HG03460 (cell line): ENCODE measurements at regions not wholly inside any gene's neighbourhood (a gene's known extent, or its start where the extent isn't known, plus 50 kb on each side); places are given as distances from the start of the nearest gene placed in this dataset.
"Not testable (repeated sequence)": the region's sequence is repeated elsewhere in the genome, so short reads cannot be mapped to it uniquely, and the experiment has no call there.

Experiments
- ATAC-seq: cut with Tn5 transposase; IDR thresholded peaks from one replicate; pipeline ENCODE4 v1.9.1; 2021; ENCODE audit not compliant: unreplicated experiment

DNA sequence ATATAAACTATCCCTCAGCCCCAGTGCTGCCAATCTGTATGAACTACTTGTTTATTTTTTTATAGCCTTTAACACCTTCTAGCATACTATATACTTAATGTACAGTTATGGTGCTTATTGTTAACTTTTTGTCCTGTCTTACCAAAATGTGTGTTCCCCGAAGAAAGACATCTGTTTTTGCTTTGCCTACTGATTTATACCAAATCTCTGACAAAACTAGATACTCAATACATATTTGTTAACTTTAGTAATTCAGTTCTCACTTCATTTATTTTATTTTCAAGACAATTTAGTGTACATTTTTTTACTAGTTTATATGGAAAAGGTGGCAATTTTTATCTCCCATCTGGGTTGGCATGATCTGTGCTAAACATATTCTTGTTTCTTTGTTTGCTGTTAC, 824.3 kb upstream of the ATXN8OS start:
- ATAC-seq: no peak

DNA sequence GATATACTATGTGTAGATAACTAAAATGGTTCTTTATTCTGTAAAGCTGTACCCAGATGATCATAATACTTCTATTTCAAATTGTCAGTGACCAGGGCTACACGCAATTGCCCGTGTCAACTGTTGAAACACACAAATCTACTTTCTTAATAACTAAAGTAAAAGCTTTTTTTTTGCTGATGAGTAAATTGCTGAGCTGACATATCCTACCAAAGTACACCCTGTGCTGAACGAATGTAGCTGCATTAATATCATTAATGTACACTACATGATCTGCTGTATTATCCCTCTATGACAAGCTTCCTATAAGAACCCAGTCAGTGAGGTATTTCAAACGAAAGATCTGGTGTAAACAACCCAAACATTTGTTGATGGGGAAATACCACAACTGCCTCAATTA, 827.2 kb upstream of the ATXN8OS start:
- no peak for ATAC-seq

DNA sequence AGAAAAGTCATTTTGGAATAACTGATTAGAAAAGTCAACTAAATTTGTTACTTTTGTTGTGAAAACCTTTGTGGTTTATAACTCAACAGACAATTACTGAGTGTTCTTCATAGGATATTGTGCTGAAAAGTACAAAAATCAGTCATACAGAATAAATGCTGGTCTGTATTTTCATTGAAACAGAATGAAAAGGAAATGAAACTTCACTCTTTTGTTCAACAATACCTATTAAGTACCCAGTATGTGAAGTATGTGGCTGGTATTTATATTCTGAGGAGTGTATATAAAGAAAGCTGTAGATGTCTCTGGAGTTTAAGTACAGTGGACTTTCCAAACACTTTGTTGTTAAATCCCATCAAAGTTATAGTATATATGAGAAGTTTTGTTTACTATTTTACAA, 828.4 kb upstream of the ATXN8OS start:
- ATAC-seq: no peak

DNA sequence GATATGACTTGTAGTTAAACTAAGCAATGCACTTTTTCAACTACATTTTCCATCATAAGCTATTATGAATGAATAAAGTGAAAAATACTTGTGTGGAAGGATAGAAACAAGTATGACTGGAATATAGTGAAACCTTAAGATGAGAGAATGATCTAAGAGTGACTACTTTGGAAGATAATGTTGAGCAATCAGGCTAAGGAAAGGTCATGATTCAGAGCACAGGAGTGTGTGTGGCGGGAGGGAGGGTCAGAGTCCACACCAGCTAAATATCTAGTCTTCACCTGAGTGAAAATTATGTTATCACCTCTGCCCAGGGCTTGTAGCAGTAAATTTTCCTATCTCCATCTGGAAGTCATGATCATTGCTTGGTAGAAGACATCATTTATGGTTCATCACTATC, 833.4 kb upstream of the ATXN8OS start:
- no peak for ATAC-seq

DNA sequence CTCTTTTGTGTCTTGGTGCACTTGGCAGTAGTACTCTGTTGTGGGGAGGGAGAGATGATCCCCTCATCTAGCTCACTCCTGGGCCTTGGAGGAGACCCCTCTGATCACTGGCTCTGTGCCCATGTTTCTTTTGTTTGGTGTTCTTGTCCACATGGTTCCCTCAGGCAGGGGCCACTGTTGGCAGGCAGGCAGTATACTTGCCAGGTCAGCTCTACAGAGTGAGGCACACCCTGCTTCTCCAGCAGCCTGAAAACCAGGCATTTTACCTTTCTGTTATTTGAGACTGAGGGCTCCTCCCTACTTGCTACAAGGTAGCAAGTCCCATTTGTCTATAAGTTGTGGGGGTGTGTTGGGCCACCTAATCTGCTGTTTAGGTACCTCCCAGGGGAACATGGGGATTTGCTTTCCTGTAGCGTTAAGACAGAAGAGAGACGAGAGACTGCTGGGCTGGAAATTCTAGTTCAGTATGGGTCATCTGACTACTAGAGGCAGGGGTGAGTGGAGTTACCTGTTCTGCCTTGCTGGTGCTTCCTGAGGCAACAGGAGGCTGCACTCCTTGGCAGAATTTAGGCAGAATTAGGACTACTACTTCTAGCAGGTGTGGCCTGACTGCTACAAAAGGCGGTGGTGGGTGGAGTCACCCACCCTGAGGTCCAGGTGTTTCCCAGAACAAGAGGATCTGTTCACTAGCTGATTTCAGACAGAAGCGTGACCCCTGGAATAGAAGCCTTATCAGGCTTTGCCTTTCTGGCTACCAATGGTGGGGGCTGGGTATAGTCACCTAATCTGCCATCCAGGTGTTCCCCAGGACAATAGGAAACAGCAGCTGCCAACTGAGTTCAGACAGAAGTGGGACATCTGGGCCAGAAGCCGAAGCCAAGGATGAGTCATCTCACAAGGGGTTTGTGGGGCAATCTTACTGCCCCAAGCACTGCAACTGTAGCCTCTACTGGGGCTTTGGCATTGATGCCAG, 843.0 kb upstream of the ATXN8OS start:
- ATAC-seq: no peak

DNA sequence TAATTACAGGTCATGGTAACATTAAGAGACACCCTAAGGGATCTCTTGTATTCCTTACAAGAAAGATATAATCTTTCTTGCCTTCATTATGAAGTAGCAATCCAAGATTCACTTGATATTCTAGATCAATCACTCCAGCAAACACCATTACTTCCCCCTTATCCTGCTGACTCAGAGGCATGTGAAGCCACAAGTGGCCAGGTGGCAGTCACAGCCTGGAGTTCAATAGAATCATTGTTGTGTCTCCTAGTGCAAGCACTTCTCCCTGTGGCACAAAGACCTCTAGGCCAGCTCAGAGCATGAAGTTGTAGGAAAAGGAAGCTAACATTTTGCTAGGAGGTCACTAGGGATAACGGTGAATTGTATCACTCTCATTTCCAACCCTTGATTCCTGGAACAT, 864.3 kb upstream of the ATXN8OS start:
- no peak for ATAC-seq

DNA sequence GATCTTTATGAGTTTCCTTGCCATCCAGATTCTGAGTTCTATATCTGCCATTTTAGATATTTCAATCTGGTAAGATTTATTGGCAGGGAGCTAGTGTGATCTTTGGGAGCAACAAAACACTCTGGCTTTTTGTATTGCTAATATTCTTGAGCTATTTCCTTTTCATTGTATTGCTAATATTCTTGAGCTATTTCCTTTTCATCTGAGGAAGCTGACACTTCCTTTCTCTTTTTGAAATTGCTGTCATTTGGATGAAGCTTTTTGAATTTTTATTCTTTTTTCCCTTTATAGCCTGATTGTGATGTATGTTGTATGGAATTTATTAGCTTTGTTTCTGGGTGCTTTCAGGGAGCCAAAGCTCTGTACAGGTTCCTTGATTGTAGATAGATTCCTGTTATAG, 873.5 kb upstream of the ATXN8OS start:
- no peak for ATAC-seq

DNA sequence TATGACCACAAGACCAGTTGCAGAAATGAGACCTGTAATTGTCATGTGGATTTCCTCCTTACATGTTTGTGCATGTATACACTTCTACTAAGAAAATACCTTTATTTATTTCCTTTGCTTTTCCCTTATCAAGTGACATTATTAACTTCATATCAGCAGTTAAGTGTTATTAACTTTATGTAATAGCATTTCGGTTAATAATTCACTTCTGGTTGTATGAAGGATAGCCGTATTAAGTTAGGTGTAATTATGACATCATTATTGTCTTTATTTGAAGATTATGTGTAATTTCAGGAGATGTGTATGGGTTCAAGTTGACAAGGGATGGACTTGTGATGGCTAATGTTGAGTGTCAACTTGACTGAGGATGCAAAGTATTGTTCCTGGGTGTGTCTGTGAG, 881.2 kb upstream of the ATXN8OS start:
- no peak for ATAC-seq

DNA sequence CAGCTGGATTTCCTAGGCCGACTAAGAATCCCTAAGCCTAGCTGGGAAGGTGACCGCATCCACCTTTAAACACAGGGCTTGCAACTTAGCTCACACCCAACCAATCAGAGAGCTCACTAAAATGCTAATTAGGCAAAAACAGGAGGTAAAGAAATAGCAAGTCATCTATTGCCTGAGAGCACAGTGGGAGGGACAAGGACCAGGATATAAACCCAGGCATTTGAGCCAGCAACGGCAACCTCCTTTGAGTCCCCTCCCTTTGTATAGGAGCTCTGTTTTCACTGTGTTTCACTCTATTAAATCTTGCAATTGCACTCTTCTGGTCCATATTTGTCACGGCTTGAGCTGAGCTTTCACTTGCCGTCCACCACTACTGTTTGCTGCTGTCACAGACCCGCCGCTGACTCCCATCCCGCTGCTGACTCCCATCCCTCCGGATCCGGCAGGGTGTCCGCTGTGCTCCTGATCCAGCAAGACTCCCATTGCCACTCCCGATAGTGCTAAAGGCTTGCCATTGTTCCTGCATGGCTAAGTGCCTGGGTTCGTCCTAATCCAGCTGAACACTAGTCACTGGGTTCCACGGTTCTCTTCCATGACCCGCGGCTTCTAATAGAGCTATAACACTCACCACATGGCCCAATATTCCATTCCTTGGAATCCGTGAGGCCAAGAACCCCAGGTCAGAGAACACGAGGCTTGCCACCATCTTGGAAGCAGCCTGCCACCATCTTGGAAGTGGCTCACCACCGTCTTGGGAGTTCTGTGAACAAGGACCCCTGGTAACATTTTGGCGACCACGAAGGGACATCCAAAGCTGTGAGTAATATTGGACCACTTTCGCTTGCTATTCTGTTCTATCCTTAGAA, 885.8 kb upstream of the ATXN8OS start:
- not testable (repeated sequence) for ATAC-seq

DNA sequence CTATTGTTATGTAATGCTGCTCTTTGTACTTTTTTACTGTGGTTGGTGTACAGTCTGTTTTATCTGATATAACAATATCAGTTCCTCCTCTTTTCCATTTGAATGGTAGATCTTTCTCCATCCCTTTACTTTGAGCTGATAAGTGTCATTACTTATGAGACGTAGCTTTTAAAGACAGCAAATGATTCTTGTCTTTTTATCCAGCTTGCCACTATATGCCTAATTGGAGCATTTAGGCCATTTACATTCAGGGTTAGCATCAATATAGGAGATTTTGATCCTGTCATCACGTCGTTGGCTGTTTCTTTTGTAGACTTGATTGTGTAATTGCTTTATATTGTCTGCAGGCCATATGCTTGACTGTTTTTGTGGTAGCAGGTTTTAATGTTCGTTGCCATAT, 894.2 kb upstream of the ATXN8OS start:
- ATAC-seq: no peak

DNA sequence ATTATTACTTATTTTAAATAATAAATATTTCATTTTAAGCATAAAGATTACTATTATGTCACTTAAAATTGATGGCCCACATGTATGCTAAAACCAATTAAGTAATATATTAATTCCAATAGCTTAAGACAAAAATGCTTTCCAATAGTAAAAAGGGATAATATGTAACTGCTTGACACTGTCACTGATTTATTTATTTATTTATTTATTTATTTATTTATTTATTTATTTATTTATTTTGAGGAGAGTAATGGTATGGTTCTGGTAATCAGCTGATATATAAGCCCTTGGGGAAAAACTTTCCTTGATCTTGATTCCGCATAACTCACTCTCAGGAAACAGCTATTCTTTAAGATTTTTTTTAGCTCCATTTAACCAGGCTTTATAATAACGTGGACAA, 903.0 kb upstream of the ATXN8OS start:
- ATAC-seq: no peak

DNA sequence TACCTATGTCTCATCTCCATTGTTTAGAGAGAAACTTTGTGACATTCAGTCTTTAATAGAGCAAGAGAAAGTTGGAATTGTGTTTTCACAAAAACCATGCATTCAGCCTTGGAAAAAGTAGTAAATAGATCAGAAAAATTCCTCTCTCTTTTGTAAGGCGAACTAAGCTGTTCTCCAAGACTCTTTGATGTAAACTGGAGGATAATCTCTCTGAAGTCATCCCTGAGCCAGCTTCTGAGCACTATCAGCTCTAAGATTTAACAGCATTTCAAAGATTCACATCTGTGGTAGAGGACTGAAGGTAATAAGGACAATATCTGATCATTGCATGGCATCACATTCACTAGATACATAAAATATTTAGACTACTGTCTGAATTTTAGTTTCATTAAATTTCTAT, 904.6 kb upstream of the ATXN8OS start:
- no peak for ATAC-seq

DNA sequence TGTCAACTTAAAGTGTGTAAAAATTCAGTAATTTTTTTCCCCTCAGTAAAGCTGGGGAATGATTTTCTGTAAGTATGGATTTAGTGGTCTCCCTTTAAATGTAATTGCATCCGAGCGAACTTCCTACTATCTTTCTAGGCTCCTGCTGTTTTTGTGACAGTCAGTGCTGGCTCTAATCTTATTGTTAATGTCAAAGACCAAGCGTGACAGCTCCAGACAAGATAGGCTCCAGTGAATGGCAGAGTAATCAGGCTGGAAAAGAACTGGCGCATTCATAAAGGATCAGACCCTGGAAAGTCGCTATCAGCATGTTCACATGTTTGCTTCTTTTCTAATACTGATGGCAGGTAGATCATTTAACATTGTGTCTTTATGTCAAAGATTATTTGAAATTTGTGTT, 908.0 kb upstream of the ATXN8OS start:
- no peak for ATAC-seq

DNA sequence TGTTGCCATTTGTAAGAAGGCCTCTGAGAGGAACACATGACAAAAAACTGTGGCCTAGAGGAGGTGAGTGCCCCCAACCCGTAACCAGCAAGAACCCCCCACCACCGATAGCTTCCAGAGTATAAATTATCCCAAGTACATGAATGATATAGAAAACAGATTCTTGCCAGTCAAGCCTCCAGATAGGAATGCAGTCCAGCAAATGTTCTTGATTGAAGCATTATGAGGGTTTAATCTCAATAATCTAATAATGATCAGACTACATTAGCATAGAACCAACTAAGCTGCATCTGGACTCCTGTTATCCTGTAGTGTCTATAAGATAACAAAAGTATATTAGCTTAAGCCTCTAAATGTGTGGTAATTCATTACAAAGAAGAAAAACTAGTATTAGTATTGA, 908.9 kb upstream of the ATXN8OS start:
- ATAC-seq: no peak

DNA sequence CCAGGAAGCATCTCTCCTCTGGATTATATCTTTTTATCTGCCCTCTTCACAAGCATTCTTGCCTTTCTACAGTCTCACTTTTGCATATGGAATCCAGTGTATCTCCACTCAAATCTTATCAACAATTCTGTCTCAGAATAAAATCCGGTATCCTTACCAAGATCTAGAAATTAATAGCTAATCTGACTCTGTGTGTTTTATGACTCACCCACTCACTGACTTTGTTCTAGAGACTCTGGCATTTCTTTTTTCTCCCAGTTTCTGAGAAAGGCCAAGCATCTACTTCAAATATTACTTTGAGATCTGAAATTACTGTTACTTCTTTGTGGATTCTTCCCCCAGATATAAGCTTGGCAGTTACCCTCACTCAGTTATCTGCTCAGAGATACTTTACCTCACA, 913.5 kb upstream of the ATXN8OS start:
- ATAC-seq: no peak

DNA sequence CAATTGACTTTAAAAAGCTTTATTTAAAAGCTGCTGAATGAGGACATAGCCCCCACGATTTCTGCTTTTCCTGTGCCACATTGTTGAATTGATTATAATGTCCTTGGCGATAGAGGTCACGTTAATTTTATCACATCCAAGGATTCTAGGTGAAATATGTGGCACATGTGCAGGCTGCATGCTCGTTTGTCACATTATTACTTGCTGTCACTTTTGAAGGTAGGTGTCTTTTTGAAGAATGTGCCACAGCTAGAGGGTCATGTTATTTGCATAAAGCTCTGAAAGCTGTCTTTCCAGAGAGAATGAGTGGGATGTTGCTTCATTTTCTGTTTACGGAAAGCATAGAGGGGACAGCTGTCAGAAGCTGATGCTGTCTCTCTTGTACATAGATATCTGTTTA, 927.6 kb upstream of the ATXN8OS start:
- ATAC-seq: no peak

DNA sequence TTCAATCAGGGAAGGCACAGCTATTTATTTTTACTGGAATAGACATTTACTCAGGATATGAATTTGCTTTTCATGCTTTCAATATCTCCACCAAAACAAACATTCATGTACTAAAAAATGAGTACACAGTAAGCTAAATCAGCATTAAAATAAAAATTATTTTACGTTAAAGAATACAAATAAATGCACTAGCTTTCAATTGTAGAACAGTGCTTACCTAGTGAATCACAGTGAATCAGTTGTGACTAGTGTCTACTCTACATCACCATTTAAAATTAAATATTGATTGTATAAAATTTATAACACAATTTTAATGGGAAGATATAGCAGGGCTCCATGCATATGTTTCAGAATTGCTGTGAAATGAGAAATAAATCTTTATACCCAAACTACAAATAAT, 929.6 kb upstream of the ATXN8OS start:
- ATAC-seq: no peak

DNA sequence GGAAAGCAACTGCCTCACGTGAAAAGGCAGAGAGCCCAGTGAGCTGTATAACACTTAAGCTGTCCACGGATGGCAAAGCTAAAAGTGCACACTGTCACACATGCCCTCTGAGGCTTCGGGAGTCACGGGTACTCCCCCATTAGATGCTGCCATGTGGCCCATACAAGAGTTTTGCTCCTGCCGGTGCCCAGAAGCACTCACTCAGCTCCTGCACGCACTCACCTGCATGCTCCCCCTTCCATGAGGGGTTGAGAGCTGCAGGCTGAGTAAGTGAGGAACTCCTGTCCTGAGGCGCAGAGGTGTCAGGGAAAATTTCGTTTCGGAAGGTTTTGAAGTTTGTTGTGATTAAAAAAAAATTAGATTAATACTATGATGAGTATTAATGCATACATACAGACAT, 939.2 kb upstream of the ATXN8OS start:
- no peak for ATAC-seq

DNA sequence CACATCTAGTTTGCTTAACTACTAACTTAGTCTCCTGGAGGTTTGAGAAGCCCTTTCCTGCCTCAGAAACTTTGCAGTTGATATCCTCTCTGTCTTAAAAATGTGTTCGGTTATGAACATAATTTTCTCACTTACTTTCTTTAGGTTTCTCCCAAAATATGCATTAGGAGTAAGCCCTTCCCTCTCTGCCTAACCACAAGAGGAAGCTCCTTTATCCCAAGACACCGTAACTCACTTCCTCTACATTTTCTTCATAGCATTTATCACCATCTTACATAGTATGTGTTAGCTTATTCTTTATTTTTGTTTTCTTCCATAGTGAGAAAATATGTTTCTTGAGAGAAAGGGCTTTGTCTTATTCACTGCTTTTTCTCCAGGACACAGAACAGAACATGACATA, 952.5 kb upstream of the ATXN8OS start:
- ATAC-seq: no peak

DNA sequence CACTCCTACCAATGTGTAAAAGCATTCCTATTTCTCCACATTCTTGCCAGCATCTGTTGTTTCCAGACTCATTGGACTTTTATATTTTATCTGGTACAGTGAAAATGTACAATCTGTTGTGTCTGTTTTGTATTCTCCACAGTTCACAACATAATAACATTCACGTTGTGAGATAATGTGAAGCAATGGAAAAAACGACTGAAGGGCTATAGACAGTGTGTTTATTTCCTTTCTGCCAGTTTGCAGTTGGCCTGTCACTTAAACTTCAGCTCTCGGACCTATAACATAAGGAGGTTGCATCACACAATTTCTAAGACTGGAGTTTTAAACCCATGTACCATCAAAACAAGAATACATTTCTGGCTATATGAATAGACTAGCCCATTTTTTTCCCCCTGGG, 965.5 kb upstream of the ATXN8OS start:
- ATAC-seq: no peak

DNA sequence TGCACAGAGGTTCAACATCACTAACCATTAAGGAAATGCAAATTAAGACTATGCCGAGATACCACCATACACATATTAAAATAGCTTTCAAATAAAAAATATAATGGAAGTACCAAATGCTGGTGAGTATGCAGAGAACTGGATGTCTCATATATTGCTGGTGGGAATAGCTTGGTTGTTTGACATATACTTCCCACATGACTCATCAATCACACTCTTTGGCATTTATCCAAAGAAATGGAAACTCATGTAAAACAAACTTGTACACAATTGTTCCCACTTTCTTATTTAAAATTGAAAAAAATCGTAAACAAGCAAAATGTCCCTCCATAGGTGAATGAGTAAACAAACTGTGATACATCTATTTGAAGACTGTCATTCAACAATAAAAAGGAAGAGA, 982.6 kb upstream of the ATXN8OS start:
- ATAC-seq: no peak

DNA sequence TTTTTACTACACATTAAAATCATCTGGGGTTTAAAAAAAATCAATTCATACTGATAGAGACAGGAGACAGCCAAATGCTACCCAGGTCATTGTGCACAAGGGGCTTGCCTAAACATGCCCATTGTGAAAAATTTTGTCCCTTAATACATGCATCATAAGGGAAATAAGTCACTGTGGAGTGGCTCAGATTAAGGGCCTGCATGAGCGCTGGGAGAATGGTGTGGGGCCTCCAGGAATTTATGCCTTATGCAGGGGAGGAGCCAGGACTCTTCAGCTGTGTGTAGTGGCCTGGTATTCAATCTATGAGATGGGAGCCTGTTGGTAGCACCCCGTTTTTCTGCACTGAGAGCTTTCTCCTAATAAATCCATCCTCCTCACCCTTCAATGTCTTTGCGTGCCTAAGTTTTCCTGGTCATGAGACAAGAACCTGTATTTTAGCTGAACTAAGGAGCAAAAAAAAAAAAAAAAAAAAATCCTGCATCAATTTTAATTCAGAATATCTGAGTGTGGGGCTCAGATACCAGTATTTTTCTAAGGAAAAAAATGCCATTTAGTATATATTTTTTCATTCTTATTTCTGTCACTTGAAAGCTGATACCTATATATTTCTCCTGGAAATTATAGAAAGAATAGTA, 997.6 kb upstream of the ATXN8OS start:
- ATAC-seq: no peak
